Heart left ventricle (tissue), 16 donors: ENCODE measurements at regions not wholly inside any gene's neighbourhood (a gene's known extent, or its start where the extent isn't known, plus 50 kb on each side); places are given as distances from the start of the nearest gene placed in this dataset.

Experiments
- ATAC-seq, 4 donors: fragments of 200-7000 bp; cut with Tn5 transposase; one replicate each; pipeline ENCODE4 v1.9.1; 2020 to 2022; ENCODE audit warnings: moderate library complexity in 4 of 4, mild to moderate bottlenecking in 3 of 4, moderate number of reproducible peaks in 1 of 4
- DNase-seq, 5 donors: peaks; one replicate each; pipeline ENCODE4 v3.0.0-alpha.2; 2020
- H3K27ac ChIP-seq, 12 donors: fragments of 200-600 bp; sonication (generic) in 4 of 12; one replicate each; pipeline versions ENCODE4 v1.5.0 to v1.8.0; 2016 to 2022; ENCODE audit warnings: mild to moderate bottlenecking in 2 of 12
- H3K27me3 ChIP-seq, 9 donors: fragments of 200-600 bp; sonication (generic) in 2 of 9; one replicate each; pipeline versions ENCODE4 v1.5.1 to v1.8.0; 2016 to 2022; ENCODE audit warnings: mild to moderate bottlenecking in 3 of 9
- H3K36me3 ChIP-seq, 9 donors: fragments of 200-600 bp; sonication (generic) in 2 of 9; one replicate each; pipeline versions ENCODE4 v1.5.0 to v1.8.0; 2018 to 2022; ENCODE audit warnings: mild to moderate bottlenecking in 2 of 9
- H3K4me1 ChIP-seq, 12 donors: fragments of 200-600 bp; sonication (generic) in 4 of 12; one replicate each; pipeline versions ENCODE4 v1.5.0 to v1.8.0; 2016 to 2022; ENCODE audit warnings: mild to moderate bottlenecking in 3 of 12
- H3K4me3 ChIP-seq, 12 donors: fragments of 200-600 bp; sonication (generic) in 4 of 12; one replicate each; pipeline versions ENCODE4 v1.5.0 to v1.8.0; 2017 to 2022; ENCODE audit warnings: mild to moderate bottlenecking in 9 of 12, moderate library complexity in 4 of 12
- H3K9me3 ChIP-seq, 12 donors: fragments of 200-600 bp; sonication (generic) in 4 of 12; one replicate each; pipeline versions ENCODE4 v1.5.0 to v1.8.0; 2016 to 2022; ENCODE audit warnings: mild to moderate bottlenecking in 1 of 12
- POLR2A ChIP-seq, 2 donors: fragments of 450-650 bp; IDR thresholded peaks; one replicate each; pipeline ENCODE4 v1.6.1; 2017; ENCODE audit warnings: antibody characterized with exemption in 2 of 2, mild to moderate bottlenecking in 2 of 2, moderate library complexity in 2 of 2
- WGBS, 4 donors: extraction: QIAGEN DNeasy Blood & Tissue Kit in 2 of 4; methylation state at CpG; one replicate each; pipeline versions ENCODE4 v1.1.5 to v1.1.7; 2013 to 2018; 5-methylcytosine and 5-hydroxymethylcytosine counted together
- intact Hi-C, 10 donors: fragments of 100-400 bp; cut with DNase I; formaldehyde crosslinking; loops; one replicate each; pipeline versions ENCODE4 v1.11.1 to v1.14.2; 2022
- TF ChIP-seq, protein P1 (sequence below), 12 donors: fragments of 200-600 bp; sonication (generic) in 4 of 12; IDR thresholded peaks; one replicate each; pipeline versions ENCODE4 v1.5.0 to v1.8.0; 2018 to 2022; ENCODE audit warnings: antibody characterized with exemption in 12 of 12, mild to moderate bottlenecking in 5 of 12
- donor health status: ischemic (EF 13 %, LVEDD 7.1; RV severe dilation, severe dysfunction).
- donor health status: healthy with polysubstance abuse.
- donor health status: DM: no; HTN: yes; CAD: no.
- donor health status: DM: no; HTN: no; CAD: no.
- donor health status: ischemic (EF 25% LVEDD 6.9; RV normal size, moderate dysfunction).
- donor health status: ischemic (EF 25% LVEDD 5.7; RV mildly dilated, moderate dysfunction).
- donor health status: healthy.
- donor health status: DM: yes; HTN: yes; CAD: no.
- donor health status: ischemic (EF 35%, LVEDD 5.7; RV mildly dilated, moderate dysfunction).
- donor health status: nonischemic (EF 11% LVEDD 7.7; RV severe dilation, severe dysfunction).
- donor health status: DM: yes; HTN: yes; CAD: no.
- donor health status: PGD.
- donor health status: ischemic (EF 29% LVEDD 5.4; RV normal size, mild dysfunction).
- donor health status: nonischemic (EF 23%, LVEDD 6.1; RV moderate dilation, normal function).

- Histone ChIP-seq H3K4me1 (peaks cover 0 to 10% (median 0%) of the 10 kb centered on the region in 12 donors), H3K4me3 (no peak overlapping the region), H3K27me3 (no peaks in the 10 kb centered on the region), H3K36me3 (no peaks in the 10 kb centered on the region), H3K27ac (no peak overlapping the region), H3K9me3 (peaks cover 0 to 12% (median 4%) of the 10 kb centered on the region in 12 donors)
- DNase-seq (no peak), ATAC-seq (no peak)
- TF ChIP-seq POLR2A (IDR thresholded peaks at IDR 0.05), result no peak
- TF ChIP-seq, protein P1, sequence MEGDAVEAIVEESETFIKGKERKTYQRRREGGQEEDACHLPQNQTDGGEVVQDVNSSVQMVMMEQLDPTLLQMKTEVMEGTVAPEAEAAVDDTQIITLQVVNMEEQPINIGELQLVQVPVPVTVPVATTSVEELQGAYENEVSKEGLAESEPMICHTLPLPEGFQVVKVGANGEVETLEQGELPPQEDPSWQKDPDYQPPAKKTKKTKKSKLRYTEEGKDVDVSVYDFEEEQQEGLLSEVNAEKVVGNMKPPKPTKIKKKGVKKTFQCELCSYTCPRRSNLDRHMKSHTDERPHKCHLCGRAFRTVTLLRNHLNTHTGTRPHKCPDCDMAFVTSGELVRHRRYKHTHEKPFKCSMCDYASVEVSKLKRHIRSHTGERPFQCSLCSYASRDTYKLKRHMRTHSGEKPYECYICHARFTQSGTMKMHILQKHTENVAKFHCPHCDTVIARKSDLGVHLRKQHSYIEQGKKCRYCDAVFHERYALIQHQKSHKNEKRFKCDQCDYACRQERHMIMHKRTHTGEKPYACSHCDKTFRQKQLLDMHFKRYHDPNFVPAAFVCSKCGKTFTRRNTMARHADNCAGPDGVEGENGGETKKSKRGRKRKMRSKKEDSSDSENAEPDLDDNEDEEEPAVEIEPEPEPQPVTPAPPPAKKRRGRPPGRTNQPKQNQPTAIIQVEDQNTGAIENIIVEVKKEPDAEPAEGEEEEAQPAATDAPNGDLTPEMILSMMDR (IDR thresholded peaks at IDR 0.05), result no peak
- 92 to 96% (median 94%) methylated on average over 6 of the region's 6 CpGs for WGBS, 4 donors
- intact Hi-C loops, result loop anchor here in 2 of 10 donors (10.0 kb wide), 1 partner anchor 139 kb away; no protein-coding TSS in a partner anchor
Measured at GRCh38 chr4:38463268-38463958, 200.6 kb upstream of the KLF3 start.

DNA sequence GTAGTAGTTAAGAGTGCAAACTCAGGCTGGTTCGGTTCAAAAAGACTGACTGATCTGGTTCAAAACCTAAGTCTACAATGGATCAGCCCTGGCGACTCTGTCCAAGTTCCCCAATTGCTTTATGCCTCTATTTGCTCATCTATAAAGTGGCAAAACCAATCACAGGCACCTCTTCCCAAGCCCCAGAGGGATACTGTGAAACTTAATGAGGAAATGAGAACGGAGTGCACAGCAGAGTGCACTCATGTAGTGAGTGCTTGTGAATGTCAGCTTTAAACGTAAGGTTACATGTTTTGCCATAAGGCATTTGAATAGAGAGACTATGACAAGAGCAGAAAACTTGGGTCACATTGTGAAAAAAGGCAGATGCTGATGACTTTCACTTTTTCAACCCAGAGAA is 199.7 kb upstream of the KLF3 start:
- Histone ChIP-seq H3K4me1 (peaks cover 0 to 13% (median 0%) of the 10 kb centered on the region in 12 donors), H3K27me3 (no peaks in the 10 kb centered on the region), H3K4me3 (no peak overlapping the region), H3K27ac (no peak overlapping the region), H3K36me3 (no peaks in the 10 kb centered on the region), H3K9me3 (peaks cover 0 to 12% (median 4%) of the 10 kb centered on the region in 12 donors)
- TF ChIP-seq, protein P1 (IDR thresholded peaks at IDR 0.05), result no peak
- no peak for TF ChIP-seq POLR2A (IDR thresholded peaks at IDR 0.05)
- ATAC-seq (no peak), DNase-seq (no peak)
- intact Hi-C loops, result loop anchor here in 2 of 10 donors (10.0 kb wide), 1 partner anchor 140 kb away; no protein-coding TSS in a partner anchor
- WGBS, 4 donors, result 75 to 91% (median 90%) methylated on average over 4 of the region's 4 CpGs

DNA sequence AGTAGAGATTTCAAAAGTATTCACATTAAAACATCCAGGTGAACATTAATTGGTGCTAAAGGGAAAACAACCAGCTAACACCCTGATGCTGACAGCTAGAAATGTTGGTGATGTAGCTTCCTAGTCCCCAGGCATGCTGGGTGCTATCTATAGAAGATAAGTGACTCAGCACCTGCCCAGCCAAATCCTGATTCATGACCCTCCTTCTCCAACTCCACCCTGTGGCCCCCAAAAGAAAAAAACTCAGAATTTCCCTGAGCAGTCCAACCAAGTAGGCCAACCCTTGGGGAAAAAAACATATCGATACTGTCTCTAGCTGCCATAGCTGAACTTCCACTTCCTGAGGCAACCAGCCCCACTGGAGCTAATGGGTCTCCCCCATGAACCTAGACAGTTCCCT is 197.6 kb upstream of the KLF3 start:
- no peaks in the 10 kb centered on the region for H3K27me3 ChIP-seq
- no peak for ATAC-seq
- intact Hi-C loops, result loop anchor here in 2 of 10 donors (5.0 to 10.0 kb wide), 2 partner anchors 142 to 196 kb away; partner anchors contain the start of gene KLF3 (in 1 of the 2)
- H3K4me1 ChIP-seq, result peaks cover 0 to 13% (median 0%) of the 10 kb centered on the region in 12 donors
- no peak overlapping the region for H3K27ac ChIP-seq
- WGBS, 4 donors, result 89 to 100% (median 92%) methylated on average over 1 of the region's 1 CpG
- no peaks in the 10 kb centered on the region for H3K36me3 ChIP-seq
- DNase-seq, result no peak
- no peak overlapping the region for H3K4me3 ChIP-seq
- H3K9me3 ChIP-seq, result peaks cover 0 to 12% (median 4%) of the 10 kb centered on the region in 12 donors
- TF ChIP-seq POLR2A (IDR thresholded peaks at IDR 0.05), result no peak
- TF ChIP-seq, protein P1 (IDR thresholded peaks at IDR 0.05), result no peak

DNA sequence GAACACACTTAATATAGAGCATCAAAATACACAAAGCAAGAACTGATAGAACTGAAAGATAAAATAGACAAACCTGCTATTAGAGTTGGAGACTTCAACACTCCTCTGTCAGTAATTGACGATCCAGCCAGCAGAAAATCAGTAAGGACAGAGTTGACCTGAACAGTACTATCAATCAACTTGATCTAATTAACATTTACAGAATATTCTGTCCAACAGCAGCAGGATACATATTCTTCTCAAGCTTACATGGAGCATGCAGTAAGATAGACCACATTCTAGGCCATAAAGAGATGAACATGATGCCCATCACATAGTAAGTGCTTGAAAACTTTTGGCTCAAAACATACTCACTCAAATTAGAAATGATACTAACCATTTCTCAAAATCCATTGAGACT is 196.7 kb upstream of the KLF3 start:
- intact Hi-C loops, result loop anchor here in 2 of 10 donors (5.0 to 10.0 kb wide), 2 partner anchors 142 to 195 kb away; partner anchors contain the start of gene KLF3 (in 1 of the 2)
- peaks cover 0 to 13% (median 0%) of the 10 kb centered on the region in 12 donors for H3K4me1 ChIP-seq
- 89 to 94% (median 92%) methylated on average over 1 of the region's 1 CpG for WGBS, 4 donors
- no peak for ATAC-seq
- H3K4me3 ChIP-seq, result no peak overlapping the region
- TF ChIP-seq POLR2A (IDR thresholded peaks at IDR 0.05), result no peak
- TF ChIP-seq, protein P1 (IDR thresholded peaks at IDR 0.05), result no peak
- peaks cover 0 to 12% (median 4%) of the 10 kb centered on the region in 12 donors for H3K9me3 ChIP-seq
- DNase-seq, result no peak
- H3K36me3 ChIP-seq, result no peaks in the 10 kb centered on the region
- H3K27ac ChIP-seq, result no peak overlapping the region
- no peaks in the 10 kb centered on the region for H3K27me3 ChIP-seq
